Kasumi-1 (cell line): ENCODE measurements at regions not wholly inside any gene's neighbourhood (a gene's known extent, or its start where the extent isn't known, plus 50 kb on each side); places are given as distances from the start of the nearest gene placed in this dataset.
"Not testable (repeated sequence)": the region's sequence is repeated elsewhere in the genome, so short reads cannot be mapped to it uniquely, and the experiment has no call there.

ENCODE experiments used
- DNase-seq, 2 experiments: peaks; one replicate each; lab custom pipeline; 2025; lab: John Stamatoyannopoulos, UW

DNA sequence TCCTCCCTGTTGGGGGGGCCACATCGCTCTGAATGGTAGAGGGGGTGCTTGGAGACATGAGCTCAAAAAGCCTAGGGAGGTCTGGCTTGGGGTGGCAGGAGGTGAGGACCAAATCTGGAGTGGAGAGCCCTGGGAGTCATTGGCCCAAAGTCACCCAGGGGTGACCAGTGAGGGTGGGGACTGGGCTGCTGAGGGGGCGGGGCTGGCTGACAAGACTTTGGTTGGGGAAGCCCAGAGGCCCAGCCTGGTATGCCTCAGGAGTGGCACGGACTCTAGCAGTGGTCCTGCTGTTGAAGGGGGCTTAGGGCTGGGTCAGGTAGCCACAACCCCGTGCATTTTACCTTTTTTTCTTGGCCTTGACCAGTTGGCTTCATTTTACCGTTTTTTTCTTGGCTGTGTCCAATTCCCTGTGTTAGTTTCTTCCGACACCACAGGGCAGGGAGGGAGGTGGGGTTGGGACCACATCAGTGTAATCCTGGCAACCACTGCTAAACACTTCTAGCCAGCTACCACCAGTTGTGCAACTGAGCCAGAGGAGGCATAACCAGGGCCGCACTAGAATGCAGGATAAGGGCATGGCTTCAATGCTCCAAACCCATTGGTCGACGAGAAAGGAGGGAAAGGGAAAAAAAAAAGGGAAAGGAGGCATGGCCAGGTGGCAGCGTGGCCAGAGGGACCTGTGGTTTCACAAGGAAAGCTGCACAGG is 105.3 kb upstream of the C2CD4B start:
- no peak for DNase-seq

DNA sequence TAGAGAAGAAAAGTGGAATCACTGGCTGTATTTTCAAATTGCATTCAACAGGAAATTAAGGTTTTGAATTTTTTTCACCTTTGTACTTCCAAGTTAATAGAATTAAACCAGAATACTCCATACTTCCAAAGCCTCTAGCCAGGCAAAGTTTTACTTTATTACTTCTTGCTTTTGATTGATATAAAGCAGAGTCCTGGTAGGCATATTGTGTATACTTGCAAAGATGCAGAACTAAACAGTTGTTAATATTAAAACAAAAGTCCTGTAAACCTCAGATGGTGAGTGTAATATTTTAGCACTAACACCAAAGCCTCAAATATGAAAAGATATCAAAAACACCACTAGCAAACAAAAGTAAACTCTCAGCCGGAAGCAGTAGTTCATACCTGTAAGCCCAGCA is 107.2 kb upstream of the C2CD4B start:
- DNase-seq = no peak

DNA sequence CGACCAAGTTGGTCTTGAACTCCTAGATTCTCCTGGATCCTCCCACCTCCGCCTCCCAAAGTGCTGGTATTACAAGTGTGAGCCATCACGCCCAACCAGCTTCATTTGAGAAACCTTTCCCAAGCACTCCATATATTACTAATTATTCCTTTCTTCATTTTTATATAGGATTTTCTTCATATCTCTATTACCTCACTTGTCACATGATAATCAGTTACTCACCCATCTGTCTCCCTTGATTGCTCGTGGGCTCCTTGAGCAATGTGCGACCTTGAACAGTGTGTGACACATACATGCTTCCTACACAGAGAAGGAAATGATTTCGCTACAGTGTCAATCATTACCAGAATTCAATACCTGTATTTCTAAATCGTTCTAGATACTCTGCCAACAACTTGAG is 110.7 kb upstream of the C2CD4B start:
- DNase-seq = no peak

DNA sequence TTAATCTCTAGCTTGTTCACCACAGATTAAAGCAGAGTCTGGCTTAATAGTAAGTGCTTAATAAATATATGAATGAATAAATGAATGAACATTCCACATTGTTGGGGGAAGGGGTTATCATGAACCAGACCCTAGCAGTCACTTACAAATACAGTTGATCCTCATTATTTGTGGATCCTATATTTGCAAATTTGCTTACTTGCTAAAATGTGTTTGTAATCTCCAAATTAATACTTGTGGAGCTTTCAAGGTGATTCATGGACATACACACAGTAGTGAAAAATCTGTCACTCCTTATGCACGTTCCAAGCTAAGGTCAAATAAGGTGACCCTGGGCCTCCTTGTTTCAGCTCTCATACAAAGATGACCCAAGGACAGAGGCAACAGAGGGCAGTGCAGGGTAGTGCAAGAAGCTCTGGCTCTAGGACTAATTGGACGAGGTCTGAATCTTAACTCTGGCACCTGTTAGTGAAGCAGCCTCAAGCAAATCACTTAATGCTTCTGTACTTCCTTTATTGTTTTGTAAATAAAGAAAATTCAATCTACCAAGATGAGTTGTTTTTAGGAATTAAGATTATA is 112.8 kb upstream of the C2CD4B start:
- no peak for DNase-seq

- DNase-seq = no peak
These were observed 113.4 kb upstream of the C2CD4B start for GRCh38 chr15:62278534-62278933.

GRCh38 chr15:62279041-62279440 is 114.0 kb upstream of the C2CD4B start:
- no peak for DNase-seq

- DNase-seq = no peak
These were observed 115.5 kb upstream of the C2CD4B start for GRCh38 chr15:62280625-62281024.

DNA sequence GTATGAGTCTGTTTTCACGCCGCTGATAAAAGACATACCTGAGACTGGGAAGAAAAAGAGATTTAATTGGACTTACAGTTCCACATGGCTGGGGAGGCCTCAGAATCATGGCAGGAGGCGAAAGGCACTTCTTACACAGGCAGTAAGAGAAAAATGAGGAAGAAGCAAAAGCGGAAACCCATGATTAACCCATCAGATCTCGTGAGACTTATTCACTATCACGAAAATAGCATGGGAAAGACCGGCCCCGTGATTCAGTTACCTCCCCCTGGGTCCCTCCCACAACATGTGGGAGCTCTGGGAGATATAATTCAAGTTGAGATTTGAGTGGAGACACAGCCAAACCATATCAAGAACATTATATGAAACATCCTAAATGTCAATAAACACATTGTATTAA is 116.7 kb upstream of the C2CD4B start:
- not testable (repeated sequence) for DNase-seq

- no peak for DNase-seq
These were observed 122.2 kb upstream of the C2CD4B start for GRCh38 chr15:62287066-62287857.

DNA sequence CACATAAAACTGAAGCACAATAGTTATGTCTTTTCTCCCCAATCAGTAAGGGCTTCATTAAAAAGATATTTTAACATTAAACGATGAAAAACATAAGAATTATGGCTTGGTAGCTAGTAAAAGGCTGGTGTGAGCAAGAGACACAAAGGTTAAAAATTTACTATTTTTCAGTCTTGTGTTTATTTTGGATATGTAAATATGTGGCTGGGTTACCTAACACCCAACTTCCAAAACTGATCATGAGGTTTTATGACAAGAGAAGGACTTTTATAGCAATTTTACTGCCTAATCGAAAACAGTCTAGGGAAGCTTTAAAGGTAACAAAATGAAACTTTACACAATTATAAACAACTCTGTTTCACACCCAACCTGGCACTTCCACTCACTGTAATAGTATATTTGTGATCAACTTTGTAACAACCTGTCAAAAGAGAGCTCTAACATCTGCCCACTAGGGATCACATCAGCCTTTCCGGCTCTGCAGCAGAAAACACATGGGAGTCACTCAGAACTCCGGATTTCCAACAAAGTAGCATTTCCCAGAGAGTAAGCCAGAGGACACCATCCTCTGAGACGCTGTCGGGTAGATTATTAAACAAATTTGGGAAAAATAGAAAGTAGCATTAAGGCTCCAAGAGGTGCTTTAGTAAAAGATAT is 123.4 kb upstream of the C2CD4B start:
- no peak for DNase-seq

- no peak for DNase-seq
These were observed 126.2 kb upstream of the C2CD4B start for GRCh38 chr15:62291262-62291661.

DNA sequence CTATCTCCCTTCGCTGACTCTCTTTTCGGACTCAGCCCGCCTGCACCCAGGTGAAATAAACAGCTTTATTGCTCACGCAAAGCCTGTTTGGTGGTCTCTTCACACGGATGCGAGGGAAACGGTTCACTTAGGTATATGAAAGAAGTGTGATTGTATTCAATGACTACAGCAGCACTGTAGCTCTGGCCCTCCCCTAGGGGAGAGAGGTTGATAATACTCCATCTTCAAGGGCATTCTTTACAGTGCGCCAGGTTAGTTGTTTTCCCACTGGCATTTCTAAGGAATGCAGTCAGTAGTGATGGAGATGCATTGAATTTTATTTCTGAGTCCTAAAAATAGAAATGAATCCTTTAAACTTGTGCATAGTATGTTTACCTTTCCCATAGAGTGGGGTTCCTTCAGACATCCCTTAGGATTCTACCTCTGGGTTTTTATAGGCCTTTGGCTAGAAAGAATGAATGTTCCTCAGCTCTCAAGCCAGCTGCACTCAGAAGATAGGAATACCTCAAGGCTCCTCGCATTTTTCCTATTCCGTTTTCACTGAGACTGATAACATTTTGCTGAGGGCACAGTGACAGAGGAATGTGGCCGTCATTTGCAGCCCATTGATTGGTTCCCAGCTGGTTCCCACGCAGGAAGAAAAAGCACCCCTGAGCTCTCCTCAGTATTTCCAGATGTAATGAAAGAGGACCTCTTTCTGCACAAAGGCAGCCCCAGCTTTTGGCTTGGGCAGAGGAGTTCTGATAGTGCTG is 131.8 kb upstream of the C2CD4B start:
- no peak for DNase-seq

GRCh38 chr15:62297522-62297921 is 132.4 kb upstream of the C2CD4B start:
- no peak for DNase-seq

- DNase-seq = no peak
These were observed 132.8 kb upstream of the C2CD4B start for GRCh38 chr15:62297933-62298332.

GRCh38 chr15:62298811-62299210 is 133.7 kb upstream of the C2CD4B start:
- DNase-seq = no peak

DNA sequence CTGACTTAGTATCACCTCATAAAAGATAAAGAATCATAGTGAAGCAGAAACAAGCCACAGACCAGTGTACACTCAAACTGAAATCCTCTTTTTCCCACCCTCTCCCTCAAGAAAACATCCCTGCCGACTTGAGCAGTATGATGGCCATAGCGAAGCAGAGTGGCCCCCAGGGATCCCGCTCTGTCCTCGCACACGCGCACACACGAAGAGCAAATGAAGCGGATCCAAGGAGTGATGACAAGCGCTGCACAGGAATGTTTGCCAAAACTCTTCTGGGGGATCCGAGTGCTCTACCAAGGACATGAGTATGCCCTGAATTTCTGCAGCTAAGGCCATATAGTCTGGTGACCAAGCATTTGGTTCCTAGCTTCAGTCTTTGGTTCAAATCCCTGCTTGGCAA is 134.5 kb upstream of the C2CD4B start:
- no peak for DNase-seq

DNA sequence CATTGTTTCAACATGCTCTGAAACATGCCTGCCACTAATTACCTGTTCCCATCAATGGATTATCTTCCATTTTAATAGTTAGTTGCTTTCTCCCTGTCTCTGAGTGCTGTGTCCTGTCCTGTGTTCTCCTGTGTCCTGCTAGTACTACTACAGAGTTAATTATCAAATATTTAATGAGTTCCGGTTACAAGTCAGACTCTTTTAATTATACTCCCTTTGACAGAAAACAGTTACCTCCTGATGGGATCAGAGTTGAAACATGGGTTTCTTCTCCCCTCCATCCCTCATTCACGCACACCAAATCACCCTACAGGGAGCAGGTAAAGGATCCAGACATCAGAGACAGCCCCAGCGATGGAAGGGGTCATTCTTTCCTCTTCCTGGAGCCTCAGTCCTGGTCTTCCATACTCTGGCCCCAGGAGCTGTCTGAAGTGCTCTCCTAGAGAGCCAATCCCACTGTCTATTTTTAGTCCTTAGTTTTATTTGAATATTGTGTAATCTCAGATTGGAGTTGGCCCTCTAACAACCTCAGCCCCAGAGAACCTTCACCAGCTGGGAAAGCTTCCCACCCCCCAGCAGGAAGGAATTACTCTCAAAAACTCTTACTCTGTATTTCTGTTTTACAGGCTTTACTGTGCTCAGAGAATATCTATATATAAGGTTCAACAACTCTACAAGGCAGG is 137.0 kb upstream of the C2CD4B start:
- DNase-seq = no peak

GRCh38 chr15:62306851-62307504 is 141.9 kb upstream of the C2CD4B start:
- DNase-seq = peak; percentile 61 to 77

DNA sequence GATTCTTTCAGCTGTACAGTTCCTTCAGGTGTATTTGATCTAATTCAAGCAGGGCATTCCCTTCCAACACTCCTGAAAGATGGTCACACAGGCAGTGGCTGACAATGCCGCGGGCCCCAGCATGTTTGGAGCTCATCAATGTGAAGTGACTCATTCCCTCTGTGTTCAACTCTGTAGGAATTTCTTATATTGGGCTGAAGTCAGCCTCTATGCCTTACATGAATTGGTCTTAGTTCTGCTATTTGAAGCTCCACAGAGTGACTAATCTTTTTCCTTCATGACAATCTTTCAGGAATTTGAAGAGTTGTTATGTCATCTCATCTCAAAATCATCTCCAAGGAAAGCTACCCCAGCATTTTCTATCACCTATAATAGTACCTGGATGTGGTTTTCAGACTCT is 142.5 kb upstream of the C2CD4B start:
- DNase-seq = no peak

DNA sequence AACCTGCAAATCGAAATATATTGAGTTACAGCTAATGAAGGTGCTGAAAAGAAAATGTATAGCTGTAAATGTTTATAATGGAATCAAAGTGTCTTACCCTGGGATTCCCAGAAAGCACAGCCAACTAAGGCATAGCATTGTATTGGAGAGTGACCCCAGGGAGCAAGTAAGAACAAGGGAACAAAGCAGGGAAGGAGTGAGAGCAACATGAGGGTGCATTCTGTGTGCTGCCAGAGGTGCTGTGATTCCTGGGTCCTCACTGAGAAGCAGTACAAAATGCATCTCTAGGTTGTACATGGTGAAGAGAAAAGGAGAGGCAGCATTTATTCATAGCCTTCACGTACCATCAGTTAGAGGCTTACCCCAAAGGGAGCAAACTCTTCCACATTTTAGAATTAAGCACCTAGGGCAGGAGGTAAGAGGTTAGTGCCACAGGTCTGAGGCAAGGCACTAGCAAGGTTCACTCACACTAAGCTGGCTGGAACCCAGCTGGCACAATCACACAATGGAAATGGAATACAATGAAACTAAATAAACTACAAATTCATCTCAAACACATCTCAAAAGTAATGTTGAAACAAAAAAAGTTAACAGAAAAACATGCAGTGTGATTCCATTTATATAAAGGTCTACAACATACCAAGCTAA is 151.5 kb upstream of the C2CD4B start:
- no peak for DNase-seq
